SK-N-MC (cell line): ENCODE measurements at regions not wholly inside any gene's neighbourhood (a gene's known extent, or its start where the extent isn't known, plus 50 kb on each side); places are given as distances from the start of the nearest gene placed in this dataset.

ENCODE experiments used
- DNase-seq: peaks from one replicate; pipeline ENCODE4 v3.0.0-alpha.2; 2011; ENCODE audit warnings: low read depth, low spot score
- H3K27ac ChIP-seq: fragments of 200-600 bp; sonication (generic); 2 replicates; pipeline ENCODE4 v1.5.1; 2016; ENCODE audit warnings: mixed run types
- H3K36me3 ChIP-seq: fragments of 200-600 bp; sonication (generic); 2 replicates; pipeline ENCODE4 v1.6.1; 2017; ENCODE audit warnings: antibody characterized with exemption, low read length, mixed read lengths; ENCODE audit not compliant: insufficient read depth
- H3K4me3 ChIP-seq: fragments of 200-600 bp; sonication (generic); 2 replicates; pipeline ENCODE4 v1.5.1; 2016
- H3K9ac ChIP-seq: fragments of 200-600 bp; sonication (generic); 2 replicates; pipeline ENCODE4 v1.8.0; 2017; ENCODE audit warnings: mixed run types, mixed read lengths; ENCODE audit not compliant: insufficient read length
- H3K9me3 ChIP-seq: fragments of 200-600 bp; sonication (generic); 2 replicates; pipeline ENCODE4 v1.6.1; 2017; ENCODE audit warnings: low read depth, mild to moderate bottlenecking, antibody characterized with exemption, low read length, moderate library complexity, mixed read lengths
- EZH2 ChIP-seq: fragments of 200-600 bp; sonication (generic); IDR thresholded peaks from one replicate; pipeline ENCODE4 v1.6.1; 2017; ENCODE audit warnings: antibody characterized with exemption
- FOXP2 ChIP-seq: optimal IDR thresholded peaks from 2 replicates; pipeline ENCODE3; 2011; ENCODE audit warnings: mild to moderate bottlenecking, moderate library complexity; ENCODE audit not compliant: insufficient read depth; ENCODE audit errors: extremely low read length, control extremely low read depth
- POLR2AphosphoS5 ChIP-seq: IDR thresholded peaks from 2 replicates; pipeline ENCODE4 v1.6.1; 2012; ENCODE audit warnings: mild to moderate bottlenecking, low read depth, low read length, borderline replicate concordance

DNA sequence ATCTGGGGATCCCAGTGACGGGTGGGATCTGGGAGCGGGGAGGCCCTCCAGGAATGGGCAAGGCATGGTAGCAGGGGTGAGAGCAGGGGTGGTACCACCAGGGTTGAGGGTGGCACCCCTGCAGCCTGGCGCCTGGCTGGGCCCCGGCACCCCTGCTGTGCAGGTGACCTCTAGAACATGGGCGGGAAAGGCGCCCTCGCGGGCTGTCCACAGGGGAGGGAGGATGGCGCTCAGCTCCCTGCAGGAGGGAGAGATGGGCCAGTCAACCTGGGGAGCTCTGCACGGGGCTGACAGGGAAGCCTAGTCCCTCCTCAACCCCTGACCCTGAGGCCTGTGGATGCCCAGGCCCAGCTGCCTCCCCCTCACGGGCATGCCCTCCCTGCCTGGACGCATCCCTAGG is 61.6 kb upstream of the SLCO4A1 start:
- H3K9me3 ChIP-seq: no peaks in the 10 kb centered on the region
- no peak overlapping the region for H3K27ac ChIP-seq
- no peak for DNase-seq
- no peak overlapping the region for H3K9ac ChIP-seq
- no peak for TF ChIP-seq FOXP2
- TF ChIP-seq POLR2AphosphoS5: no peak
- no peak for TF ChIP-seq EZH2
- H3K4me3 ChIP-seq: no peak overlapping the region
- H3K36me3 ChIP-seq: no peaks in the 10 kb centered on the region

DNA sequence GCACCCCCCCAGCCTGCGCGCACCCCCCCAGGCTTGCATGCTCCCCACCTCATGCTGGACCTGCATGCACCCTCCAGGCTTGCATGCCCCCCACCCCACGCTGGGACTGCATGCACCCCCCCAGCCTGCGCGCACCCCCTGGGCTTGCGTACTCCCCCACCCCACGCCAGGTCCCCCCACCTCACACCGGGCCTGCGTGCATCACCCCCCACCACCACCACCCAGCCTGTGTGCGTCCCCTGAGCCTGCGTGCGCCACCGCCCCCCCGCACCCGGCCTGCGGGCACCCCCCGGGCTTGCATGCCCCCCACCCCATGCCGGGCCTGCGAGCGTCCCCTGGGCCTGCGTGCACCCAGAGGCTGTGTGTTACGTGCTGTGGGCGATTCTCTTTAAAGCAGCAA is 61.0 kb upstream of the SLCO4A1 start:
- TF ChIP-seq EZH2 (no peak), FOXP2 (no peak)
- no peak for DNase-seq

DNA sequence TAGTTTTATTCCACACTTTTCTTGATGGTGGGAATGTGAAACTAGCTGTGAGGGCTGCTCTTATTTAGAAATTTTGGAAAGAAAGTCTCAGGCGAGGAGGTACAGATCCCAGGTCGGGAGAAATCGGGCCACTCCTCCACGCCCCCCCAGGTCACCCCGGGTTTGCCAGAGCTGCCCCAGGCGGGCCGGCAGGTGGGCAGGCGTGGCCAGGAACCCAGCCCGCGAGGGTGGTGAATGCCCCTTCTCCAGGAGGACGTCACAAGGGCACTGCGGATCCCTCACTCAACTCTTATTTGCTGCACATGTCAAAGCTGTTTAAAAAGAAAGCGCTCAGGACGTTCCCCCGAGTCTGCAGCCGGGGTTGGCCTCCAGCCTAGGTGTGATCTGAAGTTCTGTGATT is 60.5 kb upstream of the SLCO4A1 start:
- TF ChIP-seq FOXP2 (no peak), POLR2AphosphoS5 (no peak), EZH2 (no peak)
- Histone ChIP-seq H3K27ac (no peak overlapping the region), H3K9ac (no peak overlapping the region), H3K36me3 (no peaks in the 10 kb centered on the region), H3K4me3 (no peak overlapping the region), H3K9me3 (no peaks in the 10 kb centered on the region)
- DNase-seq: no peak

More for the DNA sequence above, 61.0 kb upstream of the SLCO4A1 start:
- Histone ChIP-seq H3K4me3 (no peak overlapping the region), H3K27ac (no peak overlapping the region), H3K9me3 (no peaks in the 10 kb centered on the region), H3K36me3 (no peaks in the 10 kb centered on the region), H3K9ac (no peak overlapping the region)

DNA sequence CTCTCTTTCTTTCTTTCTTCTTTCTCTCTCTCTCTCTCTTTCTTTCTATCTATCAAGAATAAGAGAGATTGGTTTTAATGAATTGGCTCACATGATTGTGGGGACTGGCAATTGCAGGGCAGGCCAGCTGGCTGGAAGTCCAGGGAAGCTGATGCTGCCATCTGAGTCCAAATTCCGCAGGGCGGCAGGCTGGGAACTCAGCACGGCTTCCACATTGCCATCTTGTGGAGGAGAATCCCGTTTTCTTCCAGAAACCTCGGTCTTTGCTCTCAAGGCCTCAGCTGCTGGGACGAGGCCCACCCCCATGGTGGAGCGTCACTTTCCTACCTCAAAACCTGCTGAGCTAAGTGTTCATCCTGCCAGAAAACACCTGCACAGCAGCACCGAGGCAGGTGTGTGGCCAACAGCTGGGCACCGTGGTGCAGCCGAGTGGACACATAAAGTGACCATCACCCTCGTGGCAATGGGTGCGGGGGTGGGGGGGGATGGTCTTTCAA is 58.8 kb upstream of the SLCO4A1 start:
- no peak overlapping the region for H3K27ac ChIP-seq
- no peak overlapping the region for H3K4me3 ChIP-seq
- TF ChIP-seq FOXP2 (no peak), EZH2 (no peak)
- no peaks in the 10 kb centered on the region for H3K9me3 ChIP-seq
- H3K9ac ChIP-seq: no peak overlapping the region
- H3K36me3 ChIP-seq: no peaks in the 10 kb centered on the region
- DNase-seq: no peak

DNA sequence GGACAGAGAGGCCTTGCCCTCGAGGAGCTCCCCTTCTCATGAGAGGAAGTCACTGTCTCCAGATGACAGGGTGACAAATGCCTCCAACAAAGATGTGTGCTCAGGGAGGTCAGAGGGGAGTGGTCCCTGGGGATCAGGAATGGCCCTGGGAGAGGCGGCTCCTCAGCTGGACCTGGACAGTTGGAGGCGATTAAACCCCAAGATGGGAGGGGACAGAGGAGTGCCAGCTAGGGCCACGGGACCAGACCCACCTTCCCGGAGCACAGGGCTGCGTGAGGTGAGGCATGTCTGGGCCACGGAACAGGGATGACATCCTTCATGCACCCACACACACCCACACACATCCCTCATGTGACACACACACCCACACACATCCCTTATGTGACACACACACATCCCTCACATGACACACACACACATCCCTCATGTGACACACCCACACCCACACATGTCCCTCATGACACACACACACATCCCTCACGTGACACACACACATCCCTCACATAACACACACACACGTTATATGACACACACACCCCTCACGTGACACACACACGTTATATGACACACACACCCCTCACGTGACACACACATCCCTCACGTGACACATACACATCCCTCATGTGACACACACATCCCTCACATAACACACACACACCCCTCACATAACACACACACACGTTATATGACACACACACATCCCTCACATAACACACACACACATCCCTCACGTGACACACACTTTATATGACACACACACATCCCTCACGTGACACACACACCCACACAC is 57.4 kb upstream of the SLCO4A1 start:
- Histone ChIP-seq H3K4me3 (no peak overlapping the region), H3K27ac (no peak overlapping the region), H3K9me3 (no peaks in the 10 kb centered on the region), H3K36me3 (no peaks in the 10 kb centered on the region), H3K9ac (no peak overlapping the region)
- no peak for DNase-seq
- TF ChIP-seq FOXP2 (no peak), EZH2 (no peak), POLR2AphosphoS5 (no peak)

DNA sequence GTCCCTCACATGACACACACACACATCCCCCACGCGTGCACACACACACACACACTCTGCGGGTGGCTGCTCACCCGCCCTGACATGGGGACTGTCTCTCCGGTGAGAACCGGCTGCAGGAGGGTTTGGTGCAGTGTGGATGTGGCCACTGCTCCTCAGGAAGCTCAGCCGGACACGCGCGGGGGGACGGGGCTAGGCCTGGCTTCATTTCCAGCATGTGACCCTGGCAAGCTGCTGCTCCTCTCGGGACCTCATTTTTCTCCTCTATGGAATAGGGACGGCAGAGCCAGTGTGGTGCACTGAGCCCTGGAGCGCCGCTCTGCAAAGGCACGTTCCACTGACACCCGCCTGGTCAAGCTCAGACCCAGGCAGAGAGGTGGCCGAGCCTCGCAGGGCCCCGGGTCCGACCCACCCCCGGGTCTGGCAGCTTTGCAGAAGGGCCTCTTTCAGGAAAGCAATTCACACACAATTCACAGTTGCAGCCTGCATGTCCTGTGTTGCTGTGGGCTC is 56.8 kb upstream of the SLCO4A1 start:
- no peaks in the 10 kb centered on the region for H3K9me3 ChIP-seq
- no peak for TF ChIP-seq POLR2AphosphoS5
- no peak for TF ChIP-seq FOXP2
- TF ChIP-seq EZH2: no peak
- H3K4me3 ChIP-seq: no peak overlapping the region
- H3K27ac ChIP-seq: no peak overlapping the region
- no peak for DNase-seq
- H3K36me3 ChIP-seq: no peaks in the 10 kb centered on the region
- no peak overlapping the region for H3K9ac ChIP-seq

DNA sequence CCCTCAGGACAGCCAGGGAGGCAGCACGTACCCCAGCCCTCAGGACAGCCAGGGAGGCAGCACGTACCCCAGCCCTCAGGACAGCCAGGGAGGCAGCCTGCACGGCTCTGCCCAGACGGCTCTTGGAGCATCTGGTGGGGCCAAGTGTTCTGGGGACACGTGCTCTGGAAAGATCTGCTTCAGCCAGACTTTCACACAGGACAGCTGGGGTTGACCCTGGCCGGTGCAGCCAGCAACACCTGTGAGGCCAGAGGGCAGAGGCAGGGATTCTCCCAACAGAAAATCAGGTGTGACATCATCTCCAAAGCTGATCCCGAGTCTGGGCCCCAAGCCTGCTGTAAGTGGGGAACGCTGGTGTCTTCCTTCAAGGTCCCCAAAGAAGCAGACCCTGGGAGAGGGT is 55.5 kb upstream of the SLCO4A1 start:
- no peak overlapping the region for H3K4me3 ChIP-seq
- no peak overlapping the region for H3K9ac ChIP-seq
- TF ChIP-seq FOXP2 (no peak), POLR2AphosphoS5 (no peak), EZH2 (no peak)
- no peak overlapping the region for H3K27ac ChIP-seq
- H3K9me3 ChIP-seq: no peaks in the 10 kb centered on the region
- no peaks in the 10 kb centered on the region for H3K36me3 ChIP-seq
- DNase-seq: no peak

DNA sequence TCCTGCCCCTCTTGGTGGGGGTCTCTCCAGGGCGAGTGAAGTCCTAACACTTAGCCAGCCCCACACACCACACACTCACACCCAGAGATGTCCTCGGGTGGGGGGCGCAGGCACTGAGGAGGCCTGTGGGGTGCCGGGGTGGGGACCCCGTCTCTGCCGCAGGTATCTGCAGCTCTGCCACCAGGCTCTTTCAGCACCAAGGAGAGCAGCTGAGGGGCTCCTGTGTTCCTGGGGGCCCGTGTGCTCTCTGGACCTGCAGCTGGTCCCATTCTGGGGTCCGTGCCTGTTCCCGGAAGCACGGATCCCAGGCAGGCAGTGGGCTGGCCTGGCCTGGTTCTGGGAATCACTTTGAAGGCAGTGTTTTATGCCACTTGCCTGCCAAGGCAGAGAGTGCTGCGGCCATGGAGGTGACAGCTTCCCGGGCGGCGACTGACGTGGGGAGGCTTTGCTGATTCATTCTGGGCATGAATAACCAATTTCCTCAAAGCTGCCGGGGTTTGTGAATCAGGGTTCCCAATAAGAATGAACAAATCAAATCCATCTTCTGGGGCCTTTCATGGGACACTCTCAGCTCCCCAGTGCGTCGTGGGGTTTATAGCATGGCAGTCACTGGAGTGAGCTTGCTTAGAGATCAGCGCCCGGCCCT is 54.4 kb upstream of the SLCO4A1 start:
- no peak for DNase-seq
- H3K36me3 ChIP-seq: no peaks in the 10 kb centered on the region
- TF ChIP-seq POLR2AphosphoS5 (no peak), EZH2 (no peak), FOXP2 (no peak)
- H3K9me3 ChIP-seq: no peaks in the 10 kb centered on the region
- no peak overlapping the region for H3K4me3 ChIP-seq
- H3K27ac ChIP-seq: no peak overlapping the region
- H3K9ac ChIP-seq: no peak overlapping the region
